ENCODE measurements at regions not wholly inside any gene's neighbourhood (a gene's known extent, or its start where the extent isn't known, plus 50 kb on each side); places are given as distances from the start of the nearest gene placed in this dataset.

DNA sequence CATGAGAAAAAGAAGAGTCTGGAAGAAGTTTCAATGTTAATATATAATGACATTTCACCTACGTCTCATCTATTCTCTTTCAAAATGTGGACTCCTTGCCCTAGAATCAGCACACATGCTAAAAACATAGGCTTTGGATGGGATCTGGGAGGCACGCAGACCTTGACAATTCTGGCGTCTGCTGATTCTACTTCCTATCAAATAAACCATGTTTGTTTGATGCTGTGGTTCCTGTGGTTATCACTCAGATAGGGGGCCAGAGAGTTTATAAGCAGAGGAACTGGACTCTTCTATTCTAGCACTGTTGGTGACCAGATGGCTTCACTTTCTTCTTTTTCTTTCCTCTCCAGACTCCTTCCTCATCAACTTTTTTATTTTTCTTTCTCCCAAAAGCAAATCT lies 336.8 kb downstream of the DIPK2A start:
- TF ChIP-seq, protein P1, sequence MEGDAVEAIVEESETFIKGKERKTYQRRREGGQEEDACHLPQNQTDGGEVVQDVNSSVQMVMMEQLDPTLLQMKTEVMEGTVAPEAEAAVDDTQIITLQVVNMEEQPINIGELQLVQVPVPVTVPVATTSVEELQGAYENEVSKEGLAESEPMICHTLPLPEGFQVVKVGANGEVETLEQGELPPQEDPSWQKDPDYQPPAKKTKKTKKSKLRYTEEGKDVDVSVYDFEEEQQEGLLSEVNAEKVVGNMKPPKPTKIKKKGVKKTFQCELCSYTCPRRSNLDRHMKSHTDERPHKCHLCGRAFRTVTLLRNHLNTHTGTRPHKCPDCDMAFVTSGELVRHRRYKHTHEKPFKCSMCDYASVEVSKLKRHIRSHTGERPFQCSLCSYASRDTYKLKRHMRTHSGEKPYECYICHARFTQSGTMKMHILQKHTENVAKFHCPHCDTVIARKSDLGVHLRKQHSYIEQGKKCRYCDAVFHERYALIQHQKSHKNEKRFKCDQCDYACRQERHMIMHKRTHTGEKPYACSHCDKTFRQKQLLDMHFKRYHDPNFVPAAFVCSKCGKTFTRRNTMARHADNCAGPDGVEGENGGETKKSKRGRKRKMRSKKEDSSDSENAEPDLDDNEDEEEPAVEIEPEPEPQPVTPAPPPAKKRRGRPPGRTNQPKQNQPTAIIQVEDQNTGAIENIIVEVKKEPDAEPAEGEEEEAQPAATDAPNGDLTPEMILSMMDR (conservative IDR thresholded peaks at IDR 0.05 in 1 of 2, IDR thresholded peaks at IDR 0.05 in 1 of 2; ENCODE audit: low read depth in 1 of 2, low read length in 2 of 2): no peak
- no peak for TF ChIP-seq EZH2 (IDR thresholded peaks at IDR 0.05; ENCODE audit: low read length, missing control alignments)
